HUES64 (cell line): ENCODE measurements at regions not wholly inside any gene's neighbourhood (a gene's known extent, or its start where the extent isn't known, plus 50 kb on each side); places are given as distances from the start of the nearest gene placed in this dataset.

ENCODE experiments used
- H3K27ac ChIP-seq: 2 replicates; pipeline ENCODE4 v1.7.0; 2013; ENCODE audit warnings: low read depth, low read length, inconsistent platforms
- H3K27me3 ChIP-seq: 2 replicates; pipeline ENCODE4 v1.6.1; 2013; ENCODE audit warnings: mild to moderate bottlenecking, low read length; ENCODE audit not compliant: insufficient read depth
- H3K36me3 ChIP-seq: 2 replicates; pipeline ENCODE4 v1.6.1; 2013; ENCODE audit warnings: mild to moderate bottlenecking, low read length; ENCODE audit not compliant: insufficient read depth
- H3K4me1 ChIP-seq: 2 replicates; pipeline ENCODE4 v1.6.1; 2013; ENCODE audit warnings: mild to moderate bottlenecking, low read length, moderate library complexity; ENCODE audit not compliant: insufficient read depth
- H3K4me3 ChIP-seq: 2 replicates; pipeline ENCODE4 v1.5.1; 2013; ENCODE audit warnings: mild to moderate bottlenecking, low read length, moderate library complexity
- H3K9ac ChIP-seq: 2 replicates; pipeline ENCODE4 v1.6.1; 2013; ENCODE audit warnings: mild to moderate bottlenecking, low read depth, low read length
- H3K9me3 ChIP-seq: 2 replicates; pipeline ENCODE4 v1.6.1; 2013; ENCODE audit warnings: low read depth, low read length; ENCODE audit not compliant: insufficient read depth
- WGBS: fragments of 150-250, 120-280 bp; methylation state at CpG from one replicate; pipeline ENCODE4 v1.1.7; 2013; ENCODE audit warnings: missing lambda C conversion rate; 5-methylcytosine and 5-hydroxymethylcytosine counted together

- Histone ChIP-seq H3K9ac (no peak overlapping the region), H3K27ac (no peak overlapping the region), H3K4me1 (peaks cover 10% of the 10 kb centered on the region), H3K4me3 (no peak overlapping the region), H3K27me3 (no peaks in the 10 kb centered on the region), H3K36me3 (no peaks in the 10 kb centered on the region), H3K9me3 (no peaks in the 10 kb centered on the region)
- WGBS, result 91% methylated on average over 2 of the region's 3 CpGs
These were observed 241.6 kb downstream of the TFAP2B start for GRCh38 chr6:51060262-51060762.

DNA sequence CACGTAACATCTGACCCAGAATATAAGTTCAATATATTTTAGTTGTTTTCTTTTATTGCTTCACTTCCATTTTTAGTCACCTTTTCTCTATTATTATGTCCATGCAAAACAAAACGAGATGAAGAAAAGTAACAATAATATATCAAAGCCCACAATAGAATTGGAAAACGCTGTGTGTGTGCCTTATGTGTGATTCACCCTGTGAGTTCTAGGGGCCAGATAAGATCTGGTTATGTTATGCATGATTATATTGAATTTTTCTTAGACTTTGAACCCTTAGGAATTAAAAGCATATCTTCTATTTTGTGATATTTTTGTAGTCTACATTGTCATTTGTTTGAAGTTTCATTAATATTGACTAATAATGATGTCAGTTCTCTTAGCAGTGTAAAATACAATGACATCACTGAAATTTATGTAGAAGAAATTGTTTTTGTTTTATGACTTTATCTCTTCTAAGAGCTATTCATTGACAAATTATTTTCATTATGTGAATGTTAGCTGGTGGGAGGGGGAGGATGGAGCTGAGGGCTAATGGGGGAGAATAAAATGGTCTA is 243.6 kb downstream of the TFAP2B start:
- Histone ChIP-seq H3K9ac (no peak overlapping the region), H3K27me3 (no peaks in the 10 kb centered on the region), H3K4me1 (peaks cover 10% of the 10 kb centered on the region), H3K27ac (no peak overlapping the region), H3K36me3 (no peaks in the 10 kb centered on the region), H3K4me3 (no peak overlapping the region), H3K9me3 (no peaks in the 10 kb centered on the region)
- 95% methylated on average over 2 of the region's 3 CpGs for WGBS

GRCh38 chr6:51077821-51078518 is 259.3 kb downstream of the TFAP2B start:
- Histone ChIP-seq H3K4me1 (no peaks in the 10 kb centered on the region), H3K36me3 (no peaks in the 10 kb centered on the region), H3K9ac (no peak overlapping the region), H3K27ac (no peak overlapping the region), H3K4me3 (no peak overlapping the region), H3K27me3 (no peaks in the 10 kb centered on the region), H3K9me3 (no peaks in the 10 kb centered on the region)
- WGBS, result 79% methylated on average over 3 of the region's 3 CpGs

DNA sequence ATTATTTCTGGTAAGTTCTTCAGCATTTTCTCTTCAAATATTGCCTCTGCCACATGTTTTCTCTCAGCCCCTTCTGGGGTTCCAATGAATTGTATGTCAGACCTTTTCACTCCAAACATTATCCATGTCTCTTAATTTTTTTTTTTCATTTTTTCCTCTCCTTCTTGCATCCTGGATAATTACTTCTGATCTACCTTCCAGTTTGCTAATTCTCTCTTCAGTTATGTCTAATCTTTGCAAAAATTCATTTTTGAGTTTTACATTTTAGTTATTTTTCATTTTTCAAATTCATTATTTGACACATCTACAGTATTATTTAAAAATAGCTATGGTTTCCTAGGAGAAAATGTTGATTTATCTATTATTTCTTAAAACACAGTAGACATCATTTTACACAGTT is 271.7 kb downstream of the TFAP2B start:
- H3K4me3 ChIP-seq, result no peak overlapping the region
- H3K9ac ChIP-seq, result no peak overlapping the region
- peaks cover 9% of the 10 kb centered on the region; the same call in 1 of the 2 replicates for H3K9me3 ChIP-seq
- H3K27ac ChIP-seq, result no peak overlapping the region
- no peaks in the 10 kb centered on the region for H3K27me3 ChIP-seq
- no peaks in the 10 kb centered on the region for H3K36me3 ChIP-seq
- no peaks in the 10 kb centered on the region for H3K4me1 ChIP-seq

DNA sequence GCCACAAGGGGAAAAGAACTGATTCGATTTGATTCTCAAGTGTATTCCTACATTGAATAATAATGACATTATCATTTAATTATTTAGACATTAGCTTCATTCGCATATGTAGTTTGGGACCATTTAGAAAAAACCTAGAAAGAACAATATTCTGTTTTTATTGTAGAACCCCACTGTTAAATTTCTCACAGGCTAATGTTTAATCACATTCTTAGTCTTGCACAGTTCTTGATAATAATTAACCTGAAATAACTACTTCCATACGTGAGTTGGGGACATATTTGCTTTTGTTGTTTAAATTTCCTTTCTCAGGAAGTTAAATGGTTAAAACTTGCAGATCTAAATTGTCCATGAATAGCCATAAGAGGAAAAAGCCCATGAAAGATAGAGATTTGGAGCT is 275.2 kb downstream of the TFAP2B start:
- Histone ChIP-seq H3K4me3 (no peak overlapping the region), H3K4me1 (no peaks in the 10 kb centered on the region), H3K27me3 (no peaks in the 10 kb centered on the region), H3K9ac (no peak overlapping the region), H3K27ac (no peak overlapping the region), H3K36me3 (no peaks in the 10 kb centered on the region), H3K9me3 (peaks cover 9% of the 10 kb centered on the region; the same call in 1 of the 2 replicates)
- WGBS, result 83% methylated on average over 1 of the region's 3 CpGs

DNA sequence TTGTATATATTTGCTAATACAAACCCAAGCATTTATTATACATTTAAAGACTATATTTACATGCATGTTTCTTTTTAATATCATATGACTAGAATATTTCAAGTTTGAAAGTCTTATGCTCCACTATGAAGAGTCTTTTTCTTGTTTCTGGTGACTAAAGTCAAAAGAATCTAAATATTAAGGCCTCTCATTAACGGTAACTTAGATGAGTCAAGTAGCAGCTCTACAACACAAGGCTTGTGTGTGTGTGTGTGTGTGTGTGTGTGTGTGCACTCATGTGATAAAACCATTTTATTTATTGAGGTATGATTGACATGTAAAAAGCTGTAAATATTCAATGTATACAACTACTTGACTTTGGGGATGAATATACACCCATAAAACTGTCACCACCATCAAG is 275.6 kb downstream of the TFAP2B start:
- peaks cover 9% of the 10 kb centered on the region; the same call in 1 of the 2 replicates for H3K9me3 ChIP-seq
- no peaks in the 10 kb centered on the region for H3K4me1 ChIP-seq
- H3K27ac ChIP-seq, result no peak overlapping the region
- H3K9ac ChIP-seq, result no peak overlapping the region
- 100% methylated on average over 1 of the region's 1 CpG for WGBS
- H3K36me3 ChIP-seq, result no peaks in the 10 kb centered on the region
- H3K27me3 ChIP-seq, result no peaks in the 10 kb centered on the region
- no peak overlapping the region for H3K4me3 ChIP-seq

- Histone ChIP-seq H3K36me3 (no peaks in the 10 kb centered on the region), H3K9me3 (no peaks in the 10 kb centered on the region), H3K27ac (no peak overlapping the region), H3K27me3 (no peaks in the 10 kb centered on the region), H3K4me3 (no peak overlapping the region), H3K9ac (no peak overlapping the region), H3K4me1 (no peaks in the 10 kb centered on the region)
- 90% methylated on average over 5 of the region's 5 CpGs for WGBS
These were observed 279.6 kb downstream of the TFAP2B start for GRCh38 chr6:51098246-51098645.

DNA sequence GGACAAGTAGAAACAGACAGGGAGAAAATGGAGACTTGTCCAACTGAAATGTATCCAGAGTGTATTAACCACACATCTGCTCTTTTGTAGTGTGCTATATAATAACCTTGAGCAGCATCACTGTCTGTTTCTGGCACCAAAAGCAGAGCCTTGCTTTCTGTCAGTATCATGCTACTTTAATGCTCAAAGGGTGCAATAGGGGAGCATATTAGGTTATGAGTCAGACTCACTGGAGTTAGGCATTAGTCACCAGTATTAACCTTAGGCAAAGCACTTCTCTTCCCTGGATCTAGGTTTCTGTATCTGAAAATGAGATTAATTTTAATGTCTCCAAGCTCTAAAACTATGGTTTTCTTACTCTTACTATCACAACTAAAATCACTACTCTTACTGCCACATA is 280.1 kb downstream of the TFAP2B start:
- Histone ChIP-seq H3K27me3 (no peaks in the 10 kb centered on the region), H3K4me3 (no peak overlapping the region)

DNA sequence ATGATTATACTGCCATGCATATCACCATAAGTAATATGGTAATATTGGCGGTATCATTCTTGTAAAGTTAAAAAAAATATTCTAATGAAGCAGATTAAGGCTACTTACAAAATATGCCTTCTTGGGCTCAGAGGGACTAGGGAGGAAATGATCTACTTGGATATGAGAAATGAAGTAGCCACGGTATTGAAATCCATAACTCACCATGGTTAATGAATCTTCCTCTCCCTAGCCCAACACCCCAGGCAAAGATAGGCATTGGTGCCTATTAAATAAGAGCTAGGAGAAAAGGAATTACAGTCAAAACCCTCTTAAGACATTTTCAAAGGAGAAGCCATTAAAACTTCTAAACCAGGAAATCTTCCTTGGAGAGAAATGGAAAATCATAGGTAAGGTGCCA is 280.5 kb downstream of the TFAP2B start:
- Histone ChIP-seq H3K27me3 (no peaks in the 10 kb centered on the region), H3K4me3 (no peak overlapping the region), H3K9me3 (no peaks in the 10 kb centered on the region), H3K36me3 (no peaks in the 10 kb centered on the region), H3K4me1 (no peaks in the 10 kb centered on the region), H3K27ac (no peak overlapping the region), H3K9ac (no peak overlapping the region)
- WGBS, result no CpG with 5 or more reads among the region's 2 CpGs

More for the DNA sequence above, 280.1 kb downstream of the TFAP2B start:
- Histone ChIP-seq H3K36me3 (no peaks in the 10 kb centered on the region), H3K4me1 (no peaks in the 10 kb centered on the region), H3K9ac (no peak overlapping the region), H3K9me3 (no peaks in the 10 kb centered on the region), H3K27ac (no peak overlapping the region)

GRCh38 chr6:51105357-51105756 is 286.7 kb downstream of the TFAP2B start:
- 90% methylated on average over 1 of the region's 1 CpG for WGBS
- Histone ChIP-seq H3K9me3 (no peaks in the 10 kb centered on the region), H3K27me3 (no peaks in the 10 kb centered on the region), H3K4me3 (no peak overlapping the region), H3K36me3 (no peaks in the 10 kb centered on the region), H3K9ac (no peak overlapping the region), H3K27ac (no peak overlapping the region), H3K4me1 (no peaks in the 10 kb centered on the region)

- WGBS, result 100% methylated on average over 2 of the region's 2 CpGs
- H3K4me1 ChIP-seq, result no peaks in the 10 kb centered on the region
- H3K9ac ChIP-seq, result no peak overlapping the region
- no peaks in the 10 kb centered on the region for H3K27me3 ChIP-seq
- H3K36me3 ChIP-seq, result no peaks in the 10 kb centered on the region
- no peak overlapping the region for H3K4me3 ChIP-seq
- no peak overlapping the region for H3K27ac ChIP-seq
- no peaks in the 10 kb centered on the region for H3K9me3 ChIP-seq
These were observed 289.1 kb downstream of the TFAP2B start for GRCh38 chr6:51107769-51108203.
